ENCODE measurements at regions not wholly inside any gene's neighbourhood (a gene's known extent, or its start where the extent isn't known, plus 50 kb on each side); places are given as distances from the start of the nearest gene placed in this dataset.
"Not testable (repeated sequence)": the region's sequence is repeated elsewhere in the genome, so short reads cannot be mapped to it uniquely, and the experiment has no call there.

DNA sequence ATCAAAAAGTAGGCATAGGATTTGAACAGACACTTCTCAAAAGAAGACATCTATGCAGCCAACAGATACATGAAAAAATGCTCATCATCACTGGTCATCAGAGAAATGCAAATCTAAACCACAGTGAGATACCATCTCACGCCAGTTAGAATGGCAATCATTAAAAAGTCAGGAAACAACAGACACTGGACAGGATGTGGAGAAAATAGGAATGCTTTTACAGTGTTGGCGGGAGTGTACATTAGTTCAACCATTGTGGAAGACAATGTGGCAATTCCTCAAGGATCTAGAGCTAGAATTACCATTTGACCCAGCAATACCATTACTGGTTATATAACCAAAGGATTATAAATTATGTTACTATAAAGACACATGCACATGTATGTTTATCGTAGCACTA lies 424.0 kb downstream of the SATB2 start:
- not testable (repeated sequence) for TF ChIP-seq POLR2AphosphoS5 (IDR thresholded peaks at IDR 0.05); POLR2A (IDR thresholded peaks at IDR 0.05; ENCODE audit: low read depth)
- TF ChIP-seq, protein P1, sequence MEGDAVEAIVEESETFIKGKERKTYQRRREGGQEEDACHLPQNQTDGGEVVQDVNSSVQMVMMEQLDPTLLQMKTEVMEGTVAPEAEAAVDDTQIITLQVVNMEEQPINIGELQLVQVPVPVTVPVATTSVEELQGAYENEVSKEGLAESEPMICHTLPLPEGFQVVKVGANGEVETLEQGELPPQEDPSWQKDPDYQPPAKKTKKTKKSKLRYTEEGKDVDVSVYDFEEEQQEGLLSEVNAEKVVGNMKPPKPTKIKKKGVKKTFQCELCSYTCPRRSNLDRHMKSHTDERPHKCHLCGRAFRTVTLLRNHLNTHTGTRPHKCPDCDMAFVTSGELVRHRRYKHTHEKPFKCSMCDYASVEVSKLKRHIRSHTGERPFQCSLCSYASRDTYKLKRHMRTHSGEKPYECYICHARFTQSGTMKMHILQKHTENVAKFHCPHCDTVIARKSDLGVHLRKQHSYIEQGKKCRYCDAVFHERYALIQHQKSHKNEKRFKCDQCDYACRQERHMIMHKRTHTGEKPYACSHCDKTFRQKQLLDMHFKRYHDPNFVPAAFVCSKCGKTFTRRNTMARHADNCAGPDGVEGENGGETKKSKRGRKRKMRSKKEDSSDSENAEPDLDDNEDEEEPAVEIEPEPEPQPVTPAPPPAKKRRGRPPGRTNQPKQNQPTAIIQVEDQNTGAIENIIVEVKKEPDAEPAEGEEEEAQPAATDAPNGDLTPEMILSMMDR (IDR thresholded peaks at IDR 0.05) = not testable (repeated sequence)

Data from esophagus muscularis mucosa (tissue), 3 donors.